Bronchial epithelial cell (primary cell): ENCODE measurements at regions not wholly inside any gene's neighbourhood (a gene's known extent, or its start where the extent isn't known, plus 50 kb on each side); places are given as distances from the start of the nearest gene placed in this dataset.

Experiments
- DNase-seq: peaks from one replicate; pipeline ENCODE4 v3.0.0-alpha.2; 2010; ENCODE audit warnings: low read depth
- FAIRE-seq: peaks from 2 replicates; lab custom pipeline; 2011; peaks lifted over from hg19 to GRCh38; lab: Jason Lieb, UNC
- H3K27me3 ChIP-seq: 2 replicates; pipeline ENCODE4 v1.5.1; 2011; ENCODE audit warnings: low read length; ENCODE audit not compliant: control insufficient read depth, insufficient read depth
- H3K36me3 ChIP-seq: 2 replicates; pipeline ENCODE4 v1.5.1; 2011; ENCODE audit warnings: low read length; ENCODE audit not compliant: control insufficient read depth, insufficient read depth
- H3K4me3 ChIP-seq: 2 replicates; pipeline ENCODE4 v1.5.1; 2011; ENCODE audit warnings: mild to moderate bottlenecking, low read depth, low read length, control low read depth
- CTCF ChIP-seq: IDR thresholded peaks from 2 replicates; pipeline ENCODE4 v1.5.1; 2011; ENCODE audit warnings: mild to moderate bottlenecking, moderate library complexity, low read length, control low read depth, inconsistent platforms; ENCODE audit not compliant: insufficient read depth, severe bottlenecking

GRCh38 chr5:135141303-135142268 is 107.6 kb upstream of the PITX1 start:
- no peak for TF ChIP-seq CTCF
- DNase-seq = peak; percentile 93
- FAIRE-seq = peak; percentile 93
- Histone ChIP-seq H3K4me3 (no peak overlapping the region), H3K27me3 (no peaks in the 10 kb centered on the region), H3K36me3 (no peaks in the 10 kb centered on the region)

GRCh38 chr5:135140446-135141204 is 106.6 kb upstream of the PITX1 start:
- no peak for TF ChIP-seq CTCF
- Histone ChIP-seq H3K27me3 (no peaks in the 10 kb centered on the region), H3K36me3 (no peaks in the 10 kb centered on the region), H3K4me3 (no peak overlapping the region)
- DNase-seq (peak; percentile 100), FAIRE-seq (peak; percentile 96)

GRCh38 chr5:135139381-135140134 is 105.5 kb upstream of the PITX1 start:
- peak; percentile 23 for FAIRE-seq
- no peak for TF ChIP-seq CTCF
- DNase-seq = peak; percentile 93
- Histone ChIP-seq H3K4me3 (no peak overlapping the region), H3K27me3 (no peaks in the 10 kb centered on the region), H3K36me3 (no peaks in the 10 kb centered on the region)

- Histone ChIP-seq H3K4me3 (no peak overlapping the region), H3K36me3 (no peaks in the 10 kb centered on the region), H3K27me3 (no peaks in the 10 kb centered on the region)
- TF ChIP-seq CTCF = no peak
- FAIRE-seq (no peak), DNase-seq (peak; percentile 88)
These were observed 104.3 kb upstream of the PITX1 start for GRCh38 chr5:135138116-135138850.

- Histone ChIP-seq H3K27me3 (no peaks in the 10 kb centered on the region), H3K4me3 (no peak overlapping the region), H3K36me3 (no peaks in the 10 kb centered on the region)
- no peak for TF ChIP-seq CTCF
- DNase-seq (no peak), FAIRE-seq (no peak)
These were observed 103.3 kb upstream of the PITX1 start for GRCh38 chr5:135137146-135137915.
